ENCODE measurements at regions not wholly inside any gene's neighbourhood (a gene's known extent, or its start where the extent isn't known, plus 50 kb on each side); places are given as distances from the start of the nearest gene placed in this dataset.

DNA sequence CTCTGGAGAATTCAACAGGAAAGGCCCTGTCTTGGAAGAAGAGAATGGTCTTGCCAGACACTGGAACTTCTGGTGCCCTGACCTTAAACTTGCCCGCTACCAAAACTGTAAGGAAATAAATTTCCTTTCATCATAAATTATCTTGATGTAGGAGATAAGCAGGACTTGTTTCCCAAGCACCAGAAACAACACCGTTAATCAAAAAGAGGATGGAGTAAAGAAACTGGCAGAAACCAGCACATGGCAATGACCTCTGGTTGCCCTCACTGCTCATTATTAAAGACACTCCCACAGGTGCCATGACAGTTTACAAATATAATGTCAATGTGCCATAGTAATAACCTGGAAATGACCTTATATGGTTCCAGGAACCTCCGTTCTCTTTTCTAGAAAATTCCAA is 426.1 kb downstream of the EDEM1 start:
- no peaks in the 10 kb centered on the region for H3K36me3 ChIP-seq (ENCODE audit: control insufficient read depth in 2 of 2, insufficient read depth in 2 of 2, low read length in 2 of 2)
- no peaks in the 10 kb centered on the region for H3K4me1 ChIP-seq (ENCODE audit: control insufficient read depth in 2 of 2, insufficient read depth in 2 of 2, low read length in 2 of 2)
- no peaks in the 10 kb centered on the region for H3K27me3 ChIP-seq (ENCODE audit: control insufficient read depth in 2 of 2, insufficient read depth in 2 of 2, low read length in 2 of 2)
- no peak overlapping the region for H3K27ac ChIP-seq (ENCODE audit: low read depth in 2 of 2, low read length in 2 of 2)
- no peaks in the 10 kb centered on the region for H3K9me3 ChIP-seq (ENCODE audit: control insufficient read depth in 2 of 2, low read length in 2 of 2)
- H3K9ac ChIP-seq (ENCODE audit: low read depth in 1 of 2, low read length in 2 of 2): no peak overlapping the region
- no peak overlapping the region for H3K4me3 ChIP-seq (ENCODE audit: low read length in 2 of 2)

DNA sequence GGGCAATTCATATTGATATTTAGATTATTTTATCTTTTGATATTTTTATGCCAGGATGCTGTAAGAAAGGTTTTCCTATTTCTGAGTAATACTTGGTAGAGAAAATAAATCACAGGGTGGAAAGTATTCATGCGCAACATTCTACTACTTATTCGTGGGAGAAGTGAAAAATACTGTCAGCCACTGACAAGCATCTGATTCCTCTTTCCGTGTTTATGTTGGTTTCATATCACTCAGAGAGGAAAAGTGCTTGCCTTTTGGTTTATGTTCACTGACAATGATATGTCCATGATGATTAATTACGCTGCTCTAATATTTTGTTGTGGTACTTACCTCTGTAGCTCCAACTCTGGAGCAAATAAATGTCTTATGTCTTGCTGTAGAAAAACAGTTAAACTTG is 429.4 kb downstream of the EDEM1 start:
- no peaks in the 10 kb centered on the region for H3K4me1 ChIP-seq (ENCODE audit: control insufficient read depth in 2 of 2, insufficient read depth in 2 of 2, low read length in 2 of 2)
- no peak overlapping the region for H3K4me3 ChIP-seq (ENCODE audit: low read length in 2 of 2)
- no peak overlapping the region for H3K27ac ChIP-seq (ENCODE audit: low read depth in 2 of 2, low read length in 2 of 2)
- H3K9ac ChIP-seq (ENCODE audit: low read depth in 1 of 2, low read length in 2 of 2): no peak overlapping the region
- H3K9me3 ChIP-seq (ENCODE audit: control insufficient read depth in 2 of 2, low read length in 2 of 2): no peaks in the 10 kb centered on the region
- no peaks in the 10 kb centered on the region for H3K27me3 ChIP-seq (ENCODE audit: control insufficient read depth in 2 of 2, insufficient read depth in 2 of 2, low read length in 2 of 2)
- no peaks in the 10 kb centered on the region for H3K36me3 ChIP-seq (ENCODE audit: control insufficient read depth in 2 of 2, insufficient read depth in 2 of 2, low read length in 2 of 2)

DNA sequence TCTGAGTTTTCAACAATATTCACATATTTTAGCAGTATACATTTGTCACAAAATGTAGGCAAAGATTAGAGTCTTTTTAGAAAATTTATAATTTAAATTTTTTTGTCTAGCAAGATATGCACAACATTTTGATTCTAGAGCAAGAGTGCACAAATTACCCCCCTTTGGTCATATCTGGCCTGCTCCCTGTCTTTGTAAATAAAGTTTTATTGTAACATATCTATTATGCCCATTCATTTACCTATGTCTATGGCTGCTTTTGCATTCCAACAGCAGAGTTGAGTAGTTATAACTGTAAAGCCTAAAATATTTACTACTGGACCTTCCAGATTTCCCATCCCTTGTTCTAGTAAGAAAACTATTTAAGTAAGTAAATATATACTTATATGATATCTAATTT is 430.7 kb downstream of the EDEM1 start:
- no peak overlapping the region for H3K27ac ChIP-seq (ENCODE audit: low read depth in 2 of 2, low read length in 2 of 2)
- no peak overlapping the region for H3K9ac ChIP-seq (ENCODE audit: low read depth in 1 of 2, low read length in 2 of 2)
- peaks cover 0 to 2% of the 10 kb centered on the region in 2 donors for H3K9me3 ChIP-seq (ENCODE audit: control insufficient read depth in 2 of 2, low read length in 2 of 2)
- no peaks in the 10 kb centered on the region for H3K27me3 ChIP-seq (ENCODE audit: control insufficient read depth in 2 of 2, insufficient read depth in 2 of 2, low read length in 2 of 2)
- H3K4me3 ChIP-seq (ENCODE audit: low read length in 2 of 2): no peak overlapping the region
- no peaks in the 10 kb centered on the region for H3K36me3 ChIP-seq (ENCODE audit: control insufficient read depth in 2 of 2, insufficient read depth in 2 of 2, low read length in 2 of 2)
- no peaks in the 10 kb centered on the region for H3K4me1 ChIP-seq (ENCODE audit: control insufficient read depth in 2 of 2, insufficient read depth in 2 of 2, low read length in 2 of 2)

DNA sequence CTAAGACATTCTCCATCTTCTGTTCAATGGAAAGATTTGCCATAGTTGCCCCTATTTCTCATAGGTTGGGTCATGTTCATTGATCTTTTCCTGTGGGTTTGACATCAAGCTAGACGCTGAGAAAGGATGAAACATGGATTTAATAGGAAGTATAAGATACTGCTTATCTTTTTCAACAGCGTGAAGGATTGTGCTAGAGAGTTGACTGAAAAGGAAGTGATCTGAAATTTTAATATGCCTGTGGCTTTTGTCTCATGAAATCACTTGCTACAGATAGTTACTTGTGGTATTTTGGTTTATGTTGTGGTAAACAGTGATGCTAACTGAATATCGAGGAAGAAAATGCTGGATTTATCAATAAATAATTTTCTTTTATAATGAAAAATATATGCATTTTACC is 442.9 kb downstream of the EDEM1 start:
- Histone ChIP-seq H3K9me3 (ENCODE audit: control insufficient read depth in 2 of 2, low read length in 2 of 2) (no peaks in the 10 kb centered on the region), H3K36me3 (ENCODE audit: control insufficient read depth in 2 of 2, insufficient read depth in 2 of 2, low read length in 2 of 2) (no peaks in the 10 kb centered on the region), H3K9ac (ENCODE audit: low read depth in 1 of 2, low read length in 2 of 2) (no peak overlapping the region), H3K27me3 (ENCODE audit: control insufficient read depth in 2 of 2, insufficient read depth in 2 of 2, low read length in 2 of 2) (no peaks in the 10 kb centered on the region), H3K27ac (ENCODE audit: low read depth in 2 of 2, low read length in 2 of 2) (no peak overlapping the region), H3K4me1 (ENCODE audit: control insufficient read depth in 2 of 2, insufficient read depth in 2 of 2, low read length in 2 of 2) (no peaks in the 10 kb centered on the region), H3K4me3 (ENCODE audit: low read length in 2 of 2) (no peak overlapping the region)

DNA sequence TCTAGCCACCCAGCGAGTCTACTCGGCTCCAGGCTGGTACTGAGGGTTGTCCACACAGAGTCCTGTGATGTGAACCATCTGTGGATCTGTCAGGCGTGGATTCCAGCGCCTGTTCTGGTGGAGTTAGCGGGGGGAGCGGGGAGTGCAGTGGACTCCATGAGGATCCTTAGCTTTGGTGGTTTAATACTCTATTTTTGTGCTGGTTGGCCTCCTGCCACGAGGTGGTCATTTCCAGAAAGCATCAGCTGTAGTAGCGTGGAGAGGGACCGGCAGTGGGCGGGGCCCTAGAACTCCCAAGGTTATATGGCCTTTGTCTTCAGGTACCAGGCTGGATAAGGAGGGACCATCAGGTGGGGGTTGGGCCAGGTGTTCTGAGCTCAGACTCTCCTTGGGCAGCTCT is 446.5 kb downstream of the EDEM1 start:
- H3K4me3 ChIP-seq (ENCODE audit: low read length in 2 of 2): no peak overlapping the region
- no peak overlapping the region for H3K27ac ChIP-seq (ENCODE audit: low read depth in 2 of 2, low read length in 2 of 2)
- H3K27me3 ChIP-seq (ENCODE audit: control insufficient read depth in 2 of 2, insufficient read depth in 2 of 2, low read length in 2 of 2): no peaks in the 10 kb centered on the region
- peaks cover 0 to 3% of the 10 kb centered on the region in 2 donors for H3K9me3 ChIP-seq (ENCODE audit: control insufficient read depth in 2 of 2, low read length in 2 of 2)
- no peaks in the 10 kb centered on the region for H3K36me3 ChIP-seq (ENCODE audit: control insufficient read depth in 2 of 2, insufficient read depth in 2 of 2, low read length in 2 of 2)
- H3K4me1 ChIP-seq (ENCODE audit: control insufficient read depth in 2 of 2, insufficient read depth in 2 of 2, low read length in 2 of 2): no peaks in the 10 kb centered on the region
- no peak overlapping the region for H3K9ac ChIP-seq (ENCODE audit: low read depth in 1 of 2, low read length in 2 of 2)

DNA sequence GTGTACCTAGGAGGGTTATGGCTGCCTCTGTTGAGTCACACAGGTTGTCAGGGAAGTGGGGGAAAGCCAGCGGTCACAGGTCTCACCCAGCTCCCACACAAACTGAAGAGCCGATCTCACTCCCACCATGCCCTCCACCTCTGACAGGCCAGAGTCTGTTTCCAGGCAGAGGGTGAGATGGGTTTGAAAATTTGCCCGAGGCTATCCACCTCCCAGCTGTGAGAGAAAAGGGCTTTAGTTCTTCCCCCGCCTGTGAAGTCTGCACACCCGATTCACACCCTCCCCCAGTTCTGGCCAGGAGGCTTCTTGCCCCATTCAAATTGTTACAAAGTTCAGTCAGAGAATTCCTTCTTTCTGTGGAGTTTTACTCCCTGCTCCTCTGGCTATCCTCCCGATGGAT is 446.9 kb downstream of the EDEM1 start:
- Histone ChIP-seq H3K4me1 (ENCODE audit: control insufficient read depth in 2 of 2, insufficient read depth in 2 of 2, low read length in 2 of 2) (no peaks in the 10 kb centered on the region), H3K27ac (ENCODE audit: low read depth in 2 of 2, low read length in 2 of 2) (no peak overlapping the region), H3K27me3 (ENCODE audit: control insufficient read depth in 2 of 2, insufficient read depth in 2 of 2, low read length in 2 of 2) (no peaks in the 10 kb centered on the region), H3K36me3 (ENCODE audit: control insufficient read depth in 2 of 2, insufficient read depth in 2 of 2, low read length in 2 of 2) (no peaks in the 10 kb centered on the region), H3K9me3 (ENCODE audit: control insufficient read depth in 2 of 2, low read length in 2 of 2) (peaks cover 0 to 3% of the 10 kb centered on the region in 2 donors), H3K4me3 (ENCODE audit: low read length in 2 of 2) (no peak overlapping the region), H3K9ac (ENCODE audit: low read depth in 1 of 2, low read length in 2 of 2) (no peak overlapping the region)

DNA sequence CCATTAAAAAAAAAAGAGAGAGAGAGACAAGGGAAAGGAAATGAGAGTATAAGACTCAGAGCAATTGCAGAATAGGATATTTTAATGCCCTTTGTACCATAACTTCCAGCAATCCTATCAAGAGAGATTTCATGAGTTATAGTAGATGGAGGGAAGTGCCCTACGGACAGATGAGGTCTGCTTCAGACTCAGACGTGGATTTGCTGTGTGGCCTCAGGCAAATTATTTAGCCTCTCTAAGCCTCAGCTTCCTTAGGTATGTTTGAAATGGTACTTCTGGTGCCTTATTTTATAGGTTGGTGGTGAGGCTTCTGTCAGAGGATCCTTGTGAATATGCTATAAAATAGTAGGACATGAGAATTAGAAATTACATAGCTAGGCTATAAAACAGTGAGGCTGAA is 448.2 kb downstream of the EDEM1 start:
- no peaks in the 10 kb centered on the region for H3K36me3 ChIP-seq (ENCODE audit: control insufficient read depth in 2 of 2, insufficient read depth in 2 of 2, low read length in 2 of 2)
- peaks cover 0 to 3% of the 10 kb centered on the region in 2 donors for H3K9me3 ChIP-seq (ENCODE audit: control insufficient read depth in 2 of 2, low read length in 2 of 2)
- H3K27ac ChIP-seq (ENCODE audit: low read depth in 2 of 2, low read length in 2 of 2): no peak overlapping the region
- no peak overlapping the region for H3K9ac ChIP-seq (ENCODE audit: low read depth in 1 of 2, low read length in 2 of 2)
- H3K4me3 ChIP-seq (ENCODE audit: low read length in 2 of 2): no peak overlapping the region
- no peaks in the 10 kb centered on the region for H3K4me1 ChIP-seq (ENCODE audit: control insufficient read depth in 2 of 2, insufficient read depth in 2 of 2, low read length in 2 of 2)
- no peaks in the 10 kb centered on the region for H3K27me3 ChIP-seq (ENCODE audit: control insufficient read depth in 2 of 2, insufficient read depth in 2 of 2, low read length in 2 of 2)

DNA sequence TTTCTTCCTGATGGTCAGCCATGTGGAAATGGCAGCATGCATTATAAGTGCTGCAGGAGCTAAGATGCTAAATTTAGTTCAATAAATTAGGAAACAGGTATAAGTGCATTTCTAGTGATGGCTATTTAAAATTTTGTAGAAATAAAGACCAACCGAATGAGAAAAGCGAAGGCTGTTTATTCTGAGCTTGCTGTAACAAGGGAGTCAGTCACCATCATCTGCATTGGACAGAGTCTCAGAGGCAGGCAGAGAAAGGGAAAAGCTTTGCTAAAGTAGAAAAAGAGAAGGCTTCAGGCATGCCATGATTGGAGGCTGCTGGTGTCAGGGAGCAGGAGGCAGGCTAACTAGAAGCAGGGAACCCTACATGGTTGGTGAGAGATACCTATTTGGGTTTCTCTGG is 451.0 kb downstream of the EDEM1 start:
- Histone ChIP-seq H3K9ac (ENCODE audit: low read depth in 1 of 2, low read length in 2 of 2) (no peak overlapping the region), H3K27ac (ENCODE audit: low read depth in 2 of 2, low read length in 2 of 2) (no peak overlapping the region)

DNA sequence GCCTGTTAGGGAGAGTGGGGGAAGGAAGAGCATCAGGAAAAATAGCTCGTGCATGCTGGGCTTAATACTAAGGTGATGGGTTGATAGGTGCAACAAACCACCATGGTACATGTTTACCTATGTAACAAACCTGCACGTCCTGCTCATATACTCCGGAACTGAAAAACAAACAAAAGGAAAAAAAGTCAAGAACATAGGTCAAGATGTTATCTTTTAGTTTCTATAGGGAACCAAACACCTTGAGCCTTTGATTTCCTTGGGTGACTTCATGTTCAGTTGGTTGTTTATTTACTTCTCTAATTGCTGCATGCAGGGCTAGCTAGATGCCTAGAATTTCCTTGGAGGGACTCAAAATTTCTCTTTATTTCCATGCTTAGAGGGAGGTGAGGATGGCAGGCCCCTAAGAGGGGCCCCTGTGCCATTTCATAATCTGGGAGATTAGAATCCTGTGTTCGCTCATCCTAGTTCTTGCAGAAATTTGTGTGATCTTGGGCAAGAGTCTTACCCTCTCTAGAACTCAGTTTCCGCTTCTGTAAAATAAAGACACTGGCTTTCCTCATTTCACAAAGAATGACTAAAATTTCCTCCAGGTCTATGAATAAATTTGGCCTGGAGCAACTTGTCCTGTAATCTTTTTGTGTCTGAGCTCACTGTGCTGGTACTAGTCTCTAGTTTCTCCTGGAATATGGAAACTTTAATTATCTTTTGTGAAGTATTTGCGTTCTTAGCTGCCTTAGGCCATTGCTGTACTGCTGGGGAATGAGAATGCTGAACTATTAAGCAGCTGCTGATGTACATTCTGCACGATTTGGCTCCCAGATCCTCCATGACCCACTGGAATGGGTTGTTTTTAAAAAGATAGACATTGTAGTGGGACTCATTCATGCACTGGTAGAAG is 457.5 kb downstream of the EDEM1 start:
- Histone ChIP-seq H3K4me3 (ENCODE audit: low read length in 2 of 2) (no peak overlapping the region), H3K27ac (ENCODE audit: low read depth in 2 of 2, low read length in 2 of 2) (no peak overlapping the region), H3K9me3 (ENCODE audit: control insufficient read depth in 2 of 2, low read length in 2 of 2) (no peaks in the 10 kb centered on the region), H3K27me3 (ENCODE audit: control insufficient read depth in 2 of 2, insufficient read depth in 2 of 2, low read length in 2 of 2) (no peaks in the 10 kb centered on the region), H3K36me3 (ENCODE audit: control insufficient read depth in 2 of 2, insufficient read depth in 2 of 2, low read length in 2 of 2) (no peaks in the 10 kb centered on the region), H3K4me1 (ENCODE audit: control insufficient read depth in 2 of 2, insufficient read depth in 2 of 2, low read length in 2 of 2) (peaks cover 0 to 4% of the 10 kb centered on the region in 2 donors), H3K9ac (ENCODE audit: low read depth in 1 of 2, low read length in 2 of 2) (no peak overlapping the region)

More for the DNA sequence above, 451.0 kb downstream of the EDEM1 start:
- H3K4me1 ChIP-seq (ENCODE audit: control insufficient read depth in 2 of 2, insufficient read depth in 2 of 2, low read length in 2 of 2): no peaks in the 10 kb centered on the region
- peaks cover 0 to 3% of the 10 kb centered on the region in 2 donors for H3K9me3 ChIP-seq (ENCODE audit: control insufficient read depth in 2 of 2, low read length in 2 of 2)
- H3K36me3 ChIP-seq (ENCODE audit: control insufficient read depth in 2 of 2, insufficient read depth in 2 of 2, low read length in 2 of 2): no peaks in the 10 kb centered on the region
- H3K27me3 ChIP-seq (ENCODE audit: control insufficient read depth in 2 of 2, insufficient read depth in 2 of 2, low read length in 2 of 2): no peaks in the 10 kb centered on the region
- no peak overlapping the region for H3K4me3 ChIP-seq (ENCODE audit: low read length in 2 of 2)

DNA sequence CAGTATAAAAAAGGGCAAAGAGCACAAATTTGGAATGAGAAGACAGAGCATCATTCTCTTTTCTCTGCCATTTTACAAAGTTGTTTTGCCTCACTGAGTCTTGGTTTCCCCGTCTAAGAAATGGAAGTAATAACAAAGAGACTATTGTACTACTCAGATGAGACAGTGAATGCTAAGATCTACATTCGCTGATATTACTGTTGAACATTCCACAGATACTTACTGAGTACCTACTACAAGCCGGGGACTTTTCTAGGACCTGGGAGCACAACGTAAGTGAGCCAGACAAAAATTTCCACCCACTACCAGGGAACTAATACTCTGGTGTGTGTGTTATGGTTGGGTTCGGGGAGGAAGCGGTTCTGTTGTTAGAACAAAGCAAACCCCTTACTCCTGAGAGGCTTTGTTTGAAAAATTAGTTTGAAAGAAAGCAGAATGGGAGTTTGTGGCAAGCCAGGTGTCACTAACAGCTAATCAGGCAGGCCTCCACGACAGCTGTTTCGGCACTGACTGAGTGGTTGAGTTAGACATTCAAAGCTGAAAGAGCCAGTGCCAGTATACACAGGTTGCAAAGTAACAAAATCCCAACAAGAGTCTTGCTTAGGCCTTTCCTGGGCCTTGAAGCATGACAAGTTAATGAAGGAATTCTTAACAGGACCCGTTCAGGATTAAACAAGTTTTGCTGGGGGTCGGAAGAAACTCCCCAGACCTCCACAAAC is 458.3 kb downstream of the EDEM1 start:
- H3K27ac ChIP-seq (ENCODE audit: low read depth in 2 of 2, low read length in 2 of 2): no peak overlapping the region
- no peaks in the 10 kb centered on the region for H3K36me3 ChIP-seq (ENCODE audit: control insufficient read depth in 2 of 2, insufficient read depth in 2 of 2, low read length in 2 of 2)
- peaks cover 0 to 4% of the 10 kb centered on the region in 2 donors for H3K4me1 ChIP-seq (ENCODE audit: control insufficient read depth in 2 of 2, insufficient read depth in 2 of 2, low read length in 2 of 2)
- no peaks in the 10 kb centered on the region for H3K27me3 ChIP-seq (ENCODE audit: control insufficient read depth in 2 of 2, insufficient read depth in 2 of 2, low read length in 2 of 2)
- no peak overlapping the region for H3K9ac ChIP-seq (ENCODE audit: low read depth in 1 of 2, low read length in 2 of 2)
- no peaks in the 10 kb centered on the region for H3K9me3 ChIP-seq (ENCODE audit: control insufficient read depth in 2 of 2, low read length in 2 of 2)
- H3K4me3 ChIP-seq (ENCODE audit: low read length in 2 of 2): no peak overlapping the region

Data from mucosa of rectum (tissue), 2 donors.